Activated CD4-positive, alpha-beta memory T cell treated with anti-CD3 and anti-CD28 coated beads for 36 hours (primary cell): ENCODE measurements at regions not wholly inside any gene's neighbourhood (a gene's known extent, or its start where the extent isn't known, plus 50 kb on each side); places are given as distances from the start of the nearest gene placed in this dataset.

Experiments used
- CTCF ChIA-PET: fragments of 350-600 bp; sonication (Branson Sonifier 250); formaldehyde crosslinking; loops from one replicate; lab custom pipeline; 2021; ENCODE audit warnings: antibody characterized with exemption, inconsistent platforms; lab: Charles Lee
- POLR2A ChIA-PET: fragments of 350-600 bp; sonication (Branson Sonifier 250); formaldehyde crosslinking; loops from one replicate; lab custom pipeline; 2021; ENCODE audit warnings: antibody characterized with exemption; lab: Charles Lee
- DNase-seq: peaks from one replicate; pipeline ENCODE4 v3.0.0-alpha.2; 2020
- H3K27ac Mint-ChIP-seq: one replicate; pipeline ENCODE4 v1.8.0; 2021; ENCODE audit warnings: mixed read lengths
- H3K27me3 Mint-ChIP-seq: one replicate; pipeline ENCODE4 v1.8.0; 2021; ENCODE audit warnings: mixed read lengths
- H3K36me3 Mint-ChIP-seq: one replicate; pipeline ENCODE4 v1.8.0; 2021; ENCODE audit warnings: mixed read lengths
- H3K4me1 Mint-ChIP-seq: one replicate; pipeline ENCODE4 v1.8.0; 2021; ENCODE audit warnings: low read depth, mixed read lengths
- H3K4me3 Mint-ChIP-seq: one replicate; pipeline ENCODE4 v1.8.0; 2021; ENCODE audit warnings: mild to moderate bottlenecking, mixed read lengths
- H3K9me3 Mint-ChIP-seq: one replicate; pipeline ENCODE4 v1.8.0; 2021; ENCODE audit warnings: mixed read lengths
- intact Hi-C: fragments of 100-400 bp; cut with micrococcal nuclease; formaldehyde crosslinking; loops from one replicate; pipeline ENCODE4 v1.15.1; 2023

DNA sequence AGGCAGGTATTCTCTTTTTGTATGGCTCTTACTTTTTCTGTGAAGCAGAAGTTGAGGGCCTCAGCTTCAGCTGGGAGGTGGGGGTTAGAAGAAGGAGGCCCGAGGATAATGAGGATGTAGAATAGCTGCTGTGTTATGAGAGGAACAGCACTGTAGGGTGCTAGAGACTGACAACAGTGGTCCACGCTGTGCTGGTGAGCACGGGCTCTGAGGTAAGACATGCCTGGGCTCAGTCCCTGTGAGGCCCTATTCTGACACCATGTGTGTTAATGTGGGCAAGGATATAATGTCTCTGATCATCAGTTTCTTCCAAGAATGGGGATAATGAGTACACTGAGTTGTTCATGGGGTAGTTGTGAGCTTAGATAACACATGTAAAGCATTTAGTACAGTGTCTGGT is 55.3 kb upstream of the SFRP2 start:
- Mint-ChIP-seq H3K27me3 (no peaks in the 10 kb centered on the region), H3K27ac (no peak overlapping the region), H3K4me1 (no peaks in the 10 kb centered on the region), H3K9me3 (peaks cover 3% of the 10 kb centered on the region), H3K36me3 (no peaks in the 10 kb centered on the region), H3K4me3 (no peak overlapping the region)
- CTCF ChIA-PET = no interaction called here
- intact Hi-C loops = no loop called here
- POLR2A ChIA-PET = no interaction called here
- no peak for DNase-seq
